Loucy (cell line): ENCODE measurements at regions not wholly inside any gene's neighbourhood (a gene's known extent, or its start where the extent isn't known, plus 50 kb on each side); places are given as distances from the start of the nearest gene placed in this dataset.
"Not testable (repeated sequence)": the region's sequence is repeated elsewhere in the genome, so short reads cannot be mapped to it uniquely, and the experiment has no call there.

Experiments
- H2AFZ ChIP-seq: fragments of 200-600 bp; sonication (generic); 2 replicates; pipeline ENCODE4 v1.6.0; 2016; ENCODE audit warnings: antibody characterized with exemption, mild to moderate bottlenecking, low read length, moderate library complexity
- H3F3A ChIP-seq: fragments of 200-600 bp; 2 replicates; pipeline ENCODE4 v1.6.0; 2016; ENCODE audit warnings: antibody characterized with exemption, low read depth, mild to moderate bottlenecking
- H3K27me3 ChIP-seq: fragments of 200-600 bp; sonication (generic); 2 replicates; pipeline ENCODE4 v1.6.1; 2014; ENCODE audit warnings: low read length, mild to moderate bottlenecking; ENCODE audit not compliant: insufficient read depth, poor library complexity, severe bottlenecking
- H3K36me3 ChIP-seq: fragments of 200-600 bp; sonication (generic); 2 replicates; pipeline ENCODE4 v1.6.1; 2016; ENCODE audit warnings: low read length; ENCODE audit not compliant: insufficient read depth
- H3K4me1 ChIP-seq: fragments of 200-600 bp; sonication (generic); 2 replicates; pipeline ENCODE4 v1.5.1; 2014; ENCODE audit warnings: low read length, mild to moderate bottlenecking; ENCODE audit not compliant: insufficient read depth, poor library complexity, severe bottlenecking
- H3K4me2 ChIP-seq: fragments of 200-600 bp; sonication (generic); 2 replicates; pipeline ENCODE4 v1.6.0; 2014; ENCODE audit warnings: antibody characterized with exemption, low read length, low read depth, mild to moderate bottlenecking; ENCODE audit not compliant: poor library complexity, severe bottlenecking
- H3K4me3 ChIP-seq: fragments of 200-600 bp; sonication (generic); 2 replicates; pipeline ENCODE4 v1.5.1; 2014; ENCODE audit warnings: low read length, mild to moderate bottlenecking, mixed read lengths; ENCODE audit not compliant: poor library complexity, severe bottlenecking
- H3K79me2 ChIP-seq: fragments of 200-600 bp; sonication (generic); 2 replicates; pipeline ENCODE4 v1.6.1; 2014; ENCODE audit warnings: low read length; ENCODE audit not compliant: insufficient read depth
- H3K9ac ChIP-seq: fragments of 200-600 bp; sonication (generic); 2 replicates; pipeline ENCODE4 v1.6.0; 2014; ENCODE audit warnings: mild to moderate bottlenecking, low read depth, low read length, moderate library complexity; ENCODE audit not compliant: poor library complexity, severe bottlenecking
- H3K9me2 ChIP-seq: fragments of 200-600 bp; sonication (generic); replicated peaks from 2 replicates; pipeline ENCODE4 v1.6.1; 2016; ENCODE audit warnings: low read depth, low read length, mixed read lengths
- H3K9me3 ChIP-seq: fragments of 200-600 bp; sonication (generic); 2 replicates; pipeline ENCODE4 v1.6.1; 2014; ENCODE audit warnings: mild to moderate bottlenecking, antibody characterized with exemption, low read length, low read depth; ENCODE audit not compliant: insufficient read depth
- H4K20me1 ChIP-seq: fragments of 200-600 bp; sonication (generic); 2 replicates; pipeline ENCODE4 v1.6.0; 2014; ENCODE audit warnings: antibody characterized with exemption, low read length, mild to moderate bottlenecking; ENCODE audit not compliant: insufficient read depth, poor library complexity, severe bottlenecking
- CTCF ChIP-seq: fragments of 200-600 bp; sonication (generic); conservative IDR thresholded peaks from 2 replicates; pipeline ENCODE4 v1.5.1; 2014; ENCODE audit warnings: mild to moderate bottlenecking, antibody characterized with exemption, low read length
- EZH2phosphoT487 ChIP-seq: fragments of 200-600 bp; IDR thresholded peaks from 2 replicates; pipeline ENCODE4 v1.6.1; 2018; ENCODE audit warnings: antibody characterized with exemption, mild to moderate bottlenecking, moderate library complexity, borderline replicate concordance

- H4K20me1 ChIP-seq: no peaks in the 10 kb centered on the region
- no peak overlapping the region for H3K4me2 ChIP-seq
- no peaks in the 10 kb centered on the region for H3K79me2 ChIP-seq
- H3K4me1 ChIP-seq: no peaks in the 10 kb centered on the region
- no peaks in the 10 kb centered on the region for H3K9me2 ChIP-seq
- no peak overlapping the region for H3K9ac ChIP-seq
- TF ChIP-seq CTCF: no peak
- no peak for TF ChIP-seq EZH2phosphoT487
- no peak overlapping the region for H3K4me3 ChIP-seq
- no peaks in the 10 kb centered on the region for H3F3A ChIP-seq
- H3K27me3 ChIP-seq: peaks cover 7% of the 10 kb centered on the region
- no peaks in the 10 kb centered on the region for H3K9me3 ChIP-seq
- H2AFZ ChIP-seq: no peak overlapping the region
- H3K36me3 ChIP-seq: no peaks in the 10 kb centered on the region
These were observed 126.1 kb downstream of the FAM161A start for GRCh38 chr2:61727746-61728145.

- H3K4me1 ChIP-seq: no peaks in the 10 kb centered on the region
- H3K9me3 ChIP-seq: no peaks in the 10 kb centered on the region
- no peaks in the 10 kb centered on the region for H3K36me3 ChIP-seq
- no peak overlapping the region for H3K4me2 ChIP-seq
- peaks cover 7% of the 10 kb centered on the region for H3K27me3 ChIP-seq
- no peak overlapping the region for H3K4me3 ChIP-seq
- no peaks in the 10 kb centered on the region for H3F3A ChIP-seq
- H3K9ac ChIP-seq: no peak overlapping the region
- H3K79me2 ChIP-seq: no peaks in the 10 kb centered on the region
- H3K9me2 ChIP-seq: no peaks in the 10 kb centered on the region
- no peak overlapping the region for H2AFZ ChIP-seq
- no peak for TF ChIP-seq EZH2phosphoT487
- no peak for TF ChIP-seq CTCF
- H4K20me1 ChIP-seq: no peaks in the 10 kb centered on the region
These were observed 127.2 kb downstream of the FAM161A start for GRCh38 chr2:61726456-61727209.

GRCh38 chr2:61723364-61723763 lies 130.5 kb downstream of the FAM161A start:
- H3K79me2 ChIP-seq, H3K9me3 ChIP-seq, H3K9ac ChIP-seq, H2AFZ ChIP-seq, H3K27me3 ChIP-seq, H3K4me3 ChIP-seq, H3K4me1 ChIP-seq, H3K36me3 ChIP-seq, H3K4me2 ChIP-seq, H4K20me1 ChIP-seq, H3K9me2 ChIP-seq, H3F3A ChIP-seq: not testable (repeated sequence)

GRCh38 chr2:61722800-61723199 lies 131.1 kb downstream of the FAM161A start:
- H3K4me3 ChIP-seq: no peak overlapping the region
- H2AFZ ChIP-seq: no peak overlapping the region
- no peaks in the 10 kb centered on the region for H3K79me2 ChIP-seq
- no peak overlapping the region for H3K9ac ChIP-seq
- no peaks in the 10 kb centered on the region for H4K20me1 ChIP-seq
- no peaks in the 10 kb centered on the region for H3K4me1 ChIP-seq
- no peaks in the 10 kb centered on the region for H3K9me2 ChIP-seq
- H3K9me3 ChIP-seq: no peaks in the 10 kb centered on the region
- no peak overlapping the region for H3K4me2 ChIP-seq
- no peak for TF ChIP-seq EZH2phosphoT487
- TF ChIP-seq CTCF: no peak
- no peaks in the 10 kb centered on the region for H3K36me3 ChIP-seq
- H3F3A ChIP-seq: no peaks in the 10 kb centered on the region
- H3K27me3 ChIP-seq: no peaks in the 10 kb centered on the region
